K562 (cell line): ENCODE measurements at regions not wholly inside any gene's neighbourhood (a gene's known extent, or its start where the extent isn't known, plus 50 kb on each side); places are given as distances from the start of the nearest gene placed in this dataset.

Experiments
- MCM5 ChIP-seq: fragments of 450-650 bp; IDR thresholded peaks from 2 replicates; pipeline ENCODE4 v1.6.1; 2016; ENCODE audit warnings: low read depth
- RERE ChIP-seq: sonication (generic); formaldehyde crosslinking; IDR thresholded peaks from 2 replicates; pipeline ENCODE4 v1.8.0; 2023; ENCODE audit warnings: missing genetic modification reagents, mild to moderate bottlenecking, borderline replicate concordance

GRCh38 chr11:128400382-128401203 is 186.8 kb downstream of the ETS1 start (continued):
- TF ChIP-seq RERE (CRISPR knock-in tag) (no peak), MCM5 (no peak)
